K562 (cell line): ENCODE measurements at regions not wholly inside any gene's neighbourhood (a gene's known extent, or its start where the extent isn't known, plus 50 kb on each side); places are given as distances from the start of the nearest gene placed in this dataset.
A peak's percentile ranks its signal among the peaks of the same experiment; 100 is the strongest.

ENCODE experiments used
- ATAC-seq: fragments of 200-7000 bp; cut with Tn5 transposase; 3 replicates; pipeline ENCODE4 v1.9.1; 2020; ENCODE audit warnings: moderate library complexity
- BruUV-seq: library from RNA; stranded (reverse); fragments of 400-500 nt; replicated peaks from 2 replicates; lab custom pipeline; 2021; lab: Mats Ljungman, UMichigan
- CTCF ChIA-PET: fragments of 300-600 bp; formaldehyde crosslinking; extraction: SDS; loops from one replicate; lab custom pipeline; 2021; ENCODE audit warnings: low intra/inter-chr PET ratio; lab: Yijun Ruan, JAX
- POLR2A ChIA-PET: fragments of 300-600, 350-650 bp; sonication (Branson Sonifier 250); formaldehyde crosslinking; extraction: SDS; loops from one replicate; lab custom pipeline; 2021; ENCODE audit warnings: antibody characterized with exemption, inconsistent platforms; lab: Yijun Ruan, JAX
- DNase-seq, 4 experiments: peaks; one replicate each; pipeline versions ENCODE4 v3.0.0 to v3.0.0-alpha.2; 2011 to 2018; ENCODE audit warnings: low spot score in 3 of 4, mixed read lengths in 3 of 4; ENCODE audit errors: extremely low read depth in 1 of 4
- FAIRE-seq: peaks from 2 replicates; lab custom pipeline; 2011; peaks lifted over from hg19 to GRCh38; lab: Jason Lieb, UNC
- H2AFZ ChIP-seq: 2 replicates; pipeline ENCODE4 v1.6.0; 2011; ENCODE audit warnings: low read depth, low read length, control low read depth, inconsistent platforms
- H3K27ac ChIP-seq: fragments of 200-600 bp; 3 replicates; pipeline ENCODE4 v1.8.0; 2011; ENCODE audit warnings: low read depth, mild to moderate bottlenecking, control low read depth, inconsistent platforms, low read length, moderate library complexity, mixed read lengths; ENCODE audit errors: extremely low read depth
- H3K27me3 ChIP-seq, 2 experiments: fragments of 300-600 bp in 1 of 2; 2 replicates in 1 of 2; 3 replicates in 1 of 2; pipeline versions ENCODE4 v1.6.0 to v1.8.0; 2011; ENCODE audit warnings: inconsistent platforms in 2 of 2, low read length in 2 of 2, mild to moderate bottlenecking in 1 of 2, mixed read lengths in 1 of 2, moderate library complexity in 1 of 2; ENCODE audit not compliant: control insufficient read depth in 2 of 2, insufficient read depth in 2 of 2
- H3K36me3 ChIP-seq: fragments of 300-600 bp; 3 replicates; pipeline ENCODE4 v1.8.0; 2011; ENCODE audit warnings: mild to moderate bottlenecking, low read length, inconsistent platforms; ENCODE audit not compliant: control insufficient read depth, insufficient read depth
- H3K4me1 ChIP-seq, 2 experiments: fragments of 200-600 bp in 1 of 2; replicated peaks in 1 of 2; 2 replicates in 1 of 2; 3 replicates in 1 of 2; pipeline versions ENCODE4 v1.5.1 to v1.8.0; 2011; ENCODE audit warnings: inconsistent platforms in 2 of 2, low read length in 2 of 2, mild to moderate bottlenecking in 1 of 2, mixed read lengths in 1 of 2, moderate library complexity in 1 of 2; ENCODE audit not compliant: control insufficient read depth in 2 of 2, insufficient read depth in 2 of 2
- H3K4me2 ChIP-seq: 2 replicates; pipeline ENCODE4 v1.6.1; 2011; ENCODE audit warnings: low read length, control low read depth, inconsistent platforms, mixed read lengths; ENCODE audit not compliant: insufficient read depth
- H3K4me3 ChIP-seq: fragments of 200-600 bp; sonication (generic), shearing (Covaris generic); 2 replicates; pipeline ENCODE4 v1.5.1; 2016; ENCODE audit warnings: control low read depth, inconsistent platforms
- H3K79me2 ChIP-seq: fragments of 200-600 bp; 3 replicates; pipeline ENCODE4 v1.8.0; 2011; ENCODE audit warnings: low read length, inconsistent platforms; ENCODE audit not compliant: control insufficient read depth, insufficient read depth
- H3K9ac ChIP-seq, 2 experiments: 2 replicates each; pipeline versions ENCODE4 v1.6.0 to v1.6.1; 2011; ENCODE audit warnings: low read depth in 2 of 2, low read length in 2 of 2, control low read depth in 1 of 2, inconsistent platforms in 1 of 2, mild to moderate bottlenecking in 1 of 2, mixed read lengths in 1 of 2; ENCODE audit not compliant: insufficient read depth in 1 of 2
- H3K9me1 ChIP-seq: one replicate; pipeline ENCODE4 v1.6.0; 2011; ENCODE audit warnings: inconsistent platforms, mild to moderate bottlenecking, low read length, moderate library complexity; ENCODE audit not compliant: control insufficient read depth, insufficient read depth
- H3K9me3 ChIP-seq: replicated peaks from 2 replicates; pipeline ENCODE4 v1.5.1; 2011; ENCODE audit warnings: low read depth, low read length, inconsistent platforms; ENCODE audit not compliant: control insufficient read depth, insufficient read depth
- H4K20me1 ChIP-seq: replicated peaks from 2 replicates; pipeline ENCODE4 v1.6.1; 2011; ENCODE audit warnings: low read length, inconsistent platforms, mixed read lengths; ENCODE audit not compliant: control insufficient read depth, insufficient read depth
- ADNP ChIP-seq: fragments of 200-800 bp; sonication (Bioruptor generic); IDR thresholded peaks from 2 replicates; pipeline ENCODE4 v1.6.1; 2016; ENCODE audit warnings: missing genetic modification characterization, missing compliant biosample characterization
- ARID1B ChIP-seq: fragments of 450-650 bp; IDR thresholded peaks from 2 replicates; pipeline ENCODE4 v1.6.1; 2016; ENCODE audit warnings: antibody characterized with exemption, mild to moderate bottlenecking, inconsistent platforms
- ATF2 ChIP-seq: sonication (generic); formaldehyde crosslinking; IDR thresholded peaks from 2 replicates; pipeline ENCODE4 v1.8.1; 2022; ENCODE audit warnings: missing genetic modification reagents
- CBFA2T2 ChIP-seq: fragments of 450-650 bp; conservative IDR thresholded peaks from 2 replicates; pipeline ENCODE4 v1.6.1; 2017; ENCODE audit warnings: mild to moderate bottlenecking
- CBFA2T3 ChIP-seq: fragments of 450-650 bp; IDR thresholded peaks from 2 replicates; pipeline ENCODE4 v1.6.1; 2017
- CTBP1 ChIP-seq: fragments of 450-650 bp; IDR thresholded peaks from 2 replicates; pipeline ENCODE4 v1.6.1; 2016; ENCODE audit warnings: borderline replicate concordance
- ESRRA ChIP-seq: fragments of 450-650 bp; IDR thresholded peaks from 2 replicates; pipeline ENCODE4 v1.6.1; 2014; ENCODE audit warnings: low read depth, mild to moderate bottlenecking, moderate library complexity, borderline replicate concordance
- FOSL1 ChIP-seq: fragments of 200-800 bp; sonication (Bioruptor generic); conservative IDR thresholded peaks from 2 replicates; pipeline ENCODE4 v1.6.1; 2016; ENCODE audit warnings: missing genetic modification characterization, missing compliant biosample characterization
- GATA2 ChIP-seq: sonication (generic); formaldehyde crosslinking; IDR thresholded peaks from 2 replicates; pipeline ENCODE4 v1.4.0; 2020; ENCODE audit warnings: mild to moderate bottlenecking, missing genetic modification reagents
- JUND ChIP-seq, 2 experiments: IDR thresholded peaks; 2 replicates in 1 of 2; 3 replicates in 1 of 2; pipeline ENCODE4 v1.6.1; 2011; ENCODE audit warnings: borderline replicate concordance in 2 of 2, low read depth in 2 of 2, low read length in 2 of 2, improper control_type of control experiment in 1 of 2, missing biosample characterization in 1 of 2, missing genetic modification characterization in 1 of 2, missing genetic modification reagents in 1 of 2
- KLF16 ChIP-seq: IDR thresholded peaks from 2 replicates; pipeline ENCODE4 v1.6.1; 2016; ENCODE audit warnings: antibody characterized with exemption
- L3MBTL2 ChIP-seq: fragments of 450-650 bp; IDR thresholded peaks from 2 replicates; pipeline ENCODE4 v1.6.1; 2016; ENCODE audit warnings: mild to moderate bottlenecking, moderate library complexity
- MTA2 ChIP-seq: fragments of 450-650 bp; IDR thresholded peaks from 2 replicates; pipeline ENCODE4 v1.6.1; 2016; ENCODE audit warnings: low read depth
- PPARD ChIP-seq: fragments of 250-450 bp; sonication (Bioruptor Pico); IDR thresholded peaks from 2 replicates; pipeline ENCODE4 v1.8.0; 2022; ENCODE audit warnings: inconsistent platforms, mild to moderate bottlenecking, moderate library complexity
- RFX7 ChIP-seq: fragments of 250-450 bp; sonication (Bioruptor Pico); IDR thresholded peaks from 2 replicates; pipeline ENCODE4 v1.5.1; 2021; ENCODE audit warnings: mild to moderate bottlenecking
- SMARCA4 ChIP-seq: fragments of 450-650 bp; IDR thresholded peaks from 2 replicates; pipeline ENCODE4 v1.6.1; 2016
- SMARCE1 ChIP-seq: fragments of 450-650 bp; IDR thresholded peaks from 2 replicates; pipeline ENCODE4 v1.7.1; 2016; ENCODE audit warnings: mild to moderate bottlenecking
- SOX6 ChIP-seq: fragments of 450-650 bp; IDR thresholded peaks from 2 replicates; pipeline ENCODE4 v1.6.1; 2014; ENCODE audit warnings: mild to moderate bottlenecking
- TAL1 ChIP-seq: fragments of 450-650 bp; IDR thresholded peaks from 2 replicates; pipeline ENCODE4 v1.6.1; 2016; ENCODE audit warnings: mild to moderate bottlenecking
- TEAD4 ChIP-seq, 2 experiments: sonication (generic) in 1 of 2; formaldehyde crosslinking in 1 of 2; IDR thresholded peaks; 2 replicates each; pipeline versions ENCODE4 v1.6.1 to v1.8.0; 2012 to 2022; ENCODE audit warnings: borderline replicate concordance in 1 of 2, inconsistent platforms in 1 of 2, low read length in 1 of 2, mild to moderate bottlenecking in 1 of 2, missing genetic modification reagents in 1 of 2
- ZNF644 ChIP-seq: fragments of 200-800 bp; sonication (Bioruptor generic); IDR thresholded peaks from 2 replicates; pipeline ENCODE4 v1.6.1; 2016; ENCODE audit warnings: low read depth, missing genetic modification characterization, missing compliant biosample characterization
- ZNF766 ChIP-seq: fragments of 200-800 bp; sonication (Bioruptor generic); conservative IDR thresholded peaks from 2 replicates; pipeline ENCODE4 v1.6.1; 2016; ENCODE audit warnings: missing genetic modification characterization, missing compliant biosample characterization
- in situ Hi-C: fragments of 300-500 bp; cut with MboI; formaldehyde crosslinking; loops from 4 replicates; pipeline ENCODE4 v1.15.0; 2018; ENCODE audit warnings: inconsistent platforms, mixed read lengths
- intact Hi-C: fragments of 100-400 bp; cut with micrococcal nuclease; formaldehyde crosslinking; loops from 2 replicates; pipeline ENCODE4 v1.14.2; 2022
- TF ChIP-seq, protein P1 (sequence below): fragments of 200-800 bp; sonication (Bioruptor generic); IDR thresholded peaks from 2 replicates; pipeline ENCODE4 v1.6.1; 2017; ENCODE audit warnings: missing genetic modification characterization, missing compliant biosample characterization

DNA sequence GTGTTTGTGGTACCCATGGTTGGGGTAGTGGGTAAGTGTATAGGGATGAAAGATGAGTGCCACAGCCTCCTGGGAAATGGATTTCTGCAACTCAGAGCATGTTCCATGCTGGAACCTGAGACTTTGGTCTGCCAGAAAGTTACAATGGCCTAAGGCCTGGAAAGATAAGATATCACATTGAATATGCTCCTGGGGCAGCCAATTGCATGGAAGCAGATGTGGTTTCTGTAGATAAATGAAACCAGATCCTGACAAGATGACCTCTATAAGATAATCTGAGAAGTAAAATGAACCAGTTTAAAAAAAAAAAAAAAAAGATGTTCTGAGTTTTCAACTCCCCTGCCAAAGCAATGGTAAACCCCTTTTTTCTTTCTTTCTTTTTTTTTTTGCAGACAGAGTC lies 91.4 kb upstream of the NCK2 start:
- no peaks in the 10 kb centered on the region for H3K36me3 ChIP-seq
- H3K79me2 ChIP-seq = no peaks in the 10 kb centered on the region
- H3K4me3 ChIP-seq = no peak overlapping the region
- no peak overlapping the region; the same call in 1 of the 2 replicates for H3K4me2 ChIP-seq
- no peak overlapping the region for H3K27ac ChIP-seq
- no peak overlapping the region for H2AFZ ChIP-seq
- CTCF ChIA-PET = no interaction called here
- H3K9me3 ChIP-seq = no peaks in the 10 kb centered on the region
- no peak overlapping the region for H3K9ac ChIP-seq
- ATAC-seq (no peak), FAIRE-seq (no peak), DNase-seq (peak in 1 of 4 experiments; percentile 29)
- intact Hi-C loops = no loop called here
- no peaks in the 10 kb centered on the region; a peak in 1 of 5 replicates for H3K4me1 ChIP-seq
- no peaks in the 10 kb centered on the region for H3K9me1 ChIP-seq
- POLR2A ChIA-PET = interaction anchor here (0.6 to 1.3 kb wide), 2 partner anchors 10 to 168 kb away, joined by 3 to 4 read pairs; no protein-coding TSS in a partner anchor
- H4K20me1 ChIP-seq = no peaks in the 10 kb centered on the region
- H3K27me3 ChIP-seq = no peaks in the 10 kb centered on the region
- in situ Hi-C loops = no loop called here
- no TSS peak for BruUV-seq
- TF ChIP-seq GATA2 (CRISPR knock-in tag) = 0 out of 2 replicates have a peak, but pooled peaks have one; percentile 14
- TF ChIP-seq ADNP (tag) = peak; percentile 81
- TF ChIP-seq JUND (IDR thresholded peaks at IDR 0.05; ENCODE audit: borderline replicate concordance, low read depth, low read length) = peak; percentile 12; the same call in 1 of the 2 replicates
- TF ChIP-seq JUND (tag; IDR thresholded peaks at IDR 0.05; ENCODE audit: borderline replicate concordance, low read depth, low read length) = peak; percentile 52; the same call in 2 of the 3 replicates
- TF ChIP-seq SOX6 = peak; percentile 89
- TF ChIP-seq, protein P1, sequence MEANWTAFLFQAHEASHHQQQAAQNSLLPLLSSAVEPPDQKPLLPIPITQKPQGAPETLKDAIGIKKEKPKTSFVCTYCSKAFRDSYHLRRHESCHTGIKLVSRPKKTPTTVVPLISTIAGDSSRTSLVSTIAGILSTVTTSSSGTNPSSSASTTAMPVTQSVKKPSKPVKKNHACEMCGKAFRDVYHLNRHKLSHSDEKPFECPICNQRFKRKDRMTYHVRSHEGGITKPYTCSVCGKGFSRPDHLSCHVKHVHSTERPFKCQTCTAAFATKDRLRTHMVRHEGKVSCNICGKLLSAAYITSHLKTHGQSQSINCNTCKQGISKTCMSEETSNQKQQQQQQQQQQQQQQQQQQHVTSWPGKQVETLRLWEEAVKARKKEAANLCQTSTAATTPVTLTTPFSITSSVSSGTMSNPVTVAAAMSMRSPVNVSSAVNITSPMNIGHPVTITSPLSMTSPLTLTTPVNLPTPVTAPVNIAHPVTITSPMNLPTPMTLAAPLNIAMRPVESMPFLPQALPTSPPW (CRISPR knock-in tag) = no peak; the same call in 1 of the 2 replicates
- TF ChIP-seq SMARCA4 = peak; percentile 69; the same call in 1 of the 2 replicates
- peak; percentile 52; the same call in 1 of the 2 replicates for TF ChIP-seq CTBP1
- peak; percentile 85 for TF ChIP-seq ZNF644
- TF ChIP-seq ESRRA = peak; percentile 69; the same call in 1 of the 2 replicates
- peak; percentile 76 for TF ChIP-seq TAL1
- TF ChIP-seq MTA2 = peak; percentile 64
- TF ChIP-seq L3MBTL2 = 0 out of 2 replicates have a peak, but pooled peaks have one; percentile 30
- TF ChIP-seq SMARCE1 = peak; percentile 56; the same call in 1 of the 2 replicates
- peak; percentile 70 for TF ChIP-seq KLF16
- TF ChIP-seq RFX7 = no peak
- peak; percentile 77 for TF ChIP-seq CBFA2T3
- peak; percentile 75; the same call in 1 of the 2 replicates for TF ChIP-seq TEAD4 (IDR thresholded peaks at IDR 0.05; ENCODE audit: low read length)
- TF ChIP-seq TEAD4 (CRISPR knock-in tag; IDR thresholded peaks at IDR 0.05; ENCODE audit: borderline replicate concordance) = no peak
- TF ChIP-seq ATF2 (CRISPR knock-in tag) = no peak
- no peak for TF ChIP-seq PPARD (CRISPR knock-in tag)
- TF ChIP-seq CBFA2T2 = peak; percentile 59
- peak; percentile 86 for TF ChIP-seq ARID1B
- TF ChIP-seq ZNF766 (CRISPR knock-in tag) = peak; percentile 74; the same call in 1 of the 2 replicates
- peak; percentile 47 for TF ChIP-seq FOSL1 (tag)
